Kidney (tissue), 13 donors: ENCODE measurements at regions not wholly inside any gene's neighbourhood (a gene's known extent, or its start where the extent isn't known, plus 50 kb on each side); places are given as distances from the start of the nearest gene placed in this dataset.

Source experiments
- DNase-seq, 5 donors: peaks; one replicate each; pipeline ENCODE4 v3.0.0-alpha.2; 2013 to 2020
- FAIRE-seq: peaks from 2 replicates; lab custom pipeline; 2012; peaks lifted over from hg19 to GRCh38; lab: Jason Lieb, UNC
- H3K27ac ChIP-seq, 2 donors: one replicate each; pipeline ENCODE4 v1.7.0; 2013; ENCODE audit warnings: low read depth in 2 of 2, low read length in 2 of 2, inconsistent platforms in 1 of 2
- H3K27me3 ChIP-seq: one replicate; pipeline ENCODE4 v1.7.1; 2013; ENCODE audit warnings: low read length, inconsistent platforms; ENCODE audit not compliant: control insufficient read depth, insufficient read depth
- H3K36me3 ChIP-seq, 3 donors: one replicate each; pipeline versions ENCODE4 v1.7.0 to v1.7.1; 2013; ENCODE audit warnings: low read length in 3 of 3, control low read depth in 1 of 3, inconsistent platforms in 1 of 3; ENCODE audit not compliant: insufficient read depth in 3 of 3, control insufficient read depth in 2 of 3
- H3K4me1 ChIP-seq, 3 donors: one replicate each; pipeline versions ENCODE4 v1.7.0 to v1.7.1; 2013; ENCODE audit warnings: low read length in 3 of 3, inconsistent platforms in 1 of 3, low read depth in 1 of 3; ENCODE audit not compliant: control insufficient read depth in 2 of 3, insufficient read depth in 2 of 3
- H3K4me3 ChIP-seq, 3 donors: one replicate each; pipeline versions ENCODE4 v1.7.0 to v1.8.1; 2013; ENCODE audit warnings: low read length in 3 of 3, control low read depth in 1 of 3, inconsistent platforms in 1 of 3
- H3K9ac ChIP-seq, 3 donors: one replicate each; pipeline versions ENCODE4 v1.7.0 to v1.7.1; 2013; ENCODE audit warnings: low read length in 3 of 3, control low read depth in 1 of 3, inconsistent platforms in 1 of 3
- H3K9me3 ChIP-seq, 3 donors: one replicate each; pipeline versions ENCODE4 v1.7.0 to v1.7.1; 2013; ENCODE audit warnings: low read length in 3 of 3, control low read depth in 1 of 3, inconsistent platforms in 1 of 3; ENCODE audit not compliant: control insufficient read depth in 2 of 3, insufficient read depth in 1 of 3
- intact Hi-C: fragments of 100-400 bp; cut with DNase I; formaldehyde crosslinking; loops from one replicate; pipeline ENCODE4 v1.11.1; 2022
- TF ChIP-seq, protein P1 (sequence below): IDR thresholded peaks from 3 replicates; pipeline ENCODE4 v1.5.1; 2012; ENCODE audit warnings: mild to moderate bottlenecking, moderate library complexity, borderline replicate concordance; ENCODE audit not compliant: insufficient read depth; ENCODE audit errors: extremely low read depth
- donor health status: control.
- donor health status: control.
- donor health status: control.
- donor health status: control.
- donor health status: control.
- donor health status: DM: yes; HTN: yes; CAD: no.
- donor health status: Normal renal cell carcinoma (clear cell type).

DNA sequence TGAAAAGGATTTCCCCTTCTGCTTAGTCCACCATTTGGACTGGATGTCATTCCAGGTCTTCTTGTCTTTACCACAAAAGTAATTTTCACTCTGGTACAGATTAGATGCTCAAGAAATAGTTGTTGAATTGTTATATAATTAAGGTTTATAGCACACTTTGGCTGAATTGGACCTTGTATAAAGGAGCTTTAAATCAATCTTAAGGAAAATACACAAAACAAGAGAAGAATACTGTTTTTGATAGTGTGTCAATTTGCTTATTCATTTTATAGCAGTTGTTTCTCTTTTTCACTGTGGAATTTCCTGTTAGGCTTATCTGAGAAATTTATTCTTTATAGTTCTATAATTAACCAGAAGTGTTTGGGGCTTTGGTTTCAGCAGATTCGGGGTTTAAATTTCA, 62.7 kb upstream of the TDRD3 start:
- DNase-seq: no peak
- FAIRE-seq: no peak
- TF ChIP-seq, protein P1, sequence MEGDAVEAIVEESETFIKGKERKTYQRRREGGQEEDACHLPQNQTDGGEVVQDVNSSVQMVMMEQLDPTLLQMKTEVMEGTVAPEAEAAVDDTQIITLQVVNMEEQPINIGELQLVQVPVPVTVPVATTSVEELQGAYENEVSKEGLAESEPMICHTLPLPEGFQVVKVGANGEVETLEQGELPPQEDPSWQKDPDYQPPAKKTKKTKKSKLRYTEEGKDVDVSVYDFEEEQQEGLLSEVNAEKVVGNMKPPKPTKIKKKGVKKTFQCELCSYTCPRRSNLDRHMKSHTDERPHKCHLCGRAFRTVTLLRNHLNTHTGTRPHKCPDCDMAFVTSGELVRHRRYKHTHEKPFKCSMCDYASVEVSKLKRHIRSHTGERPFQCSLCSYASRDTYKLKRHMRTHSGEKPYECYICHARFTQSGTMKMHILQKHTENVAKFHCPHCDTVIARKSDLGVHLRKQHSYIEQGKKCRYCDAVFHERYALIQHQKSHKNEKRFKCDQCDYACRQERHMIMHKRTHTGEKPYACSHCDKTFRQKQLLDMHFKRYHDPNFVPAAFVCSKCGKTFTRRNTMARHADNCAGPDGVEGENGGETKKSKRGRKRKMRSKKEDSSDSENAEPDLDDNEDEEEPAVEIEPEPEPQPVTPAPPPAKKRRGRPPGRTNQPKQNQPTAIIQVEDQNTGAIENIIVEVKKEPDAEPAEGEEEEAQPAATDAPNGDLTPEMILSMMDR: no peak
- Histone ChIP-seq H3K9me3 (no peaks in the 10 kb centered on the region), H3K9ac (no peak overlapping the region), H3K4me3 (no peak overlapping the region), H3K27me3 (no peaks in the 10 kb centered on the region), H3K4me1 (no peaks in the 10 kb centered on the region), H3K27ac (no peak overlapping the region), H3K36me3 (no peaks in the 10 kb centered on the region)
- intact Hi-C loops: no loop called here

DNA sequence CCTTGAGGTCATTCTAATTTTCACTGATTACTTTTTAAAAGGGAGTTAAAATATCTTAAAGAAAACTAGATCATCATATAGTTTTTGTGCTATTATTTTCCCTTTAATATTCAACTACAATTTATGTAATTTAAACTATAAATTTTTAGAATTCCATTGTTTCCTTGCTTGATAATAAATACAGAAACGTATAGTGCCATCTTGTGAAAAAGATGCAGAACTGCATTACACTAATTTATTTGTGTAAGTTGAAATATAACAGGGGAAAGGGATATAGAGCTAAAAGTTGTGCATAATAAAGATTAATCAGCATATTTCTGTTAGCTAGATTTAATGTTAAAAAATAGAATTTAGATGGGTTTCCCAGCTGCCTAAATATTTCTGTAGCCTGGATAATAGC, 61.5 kb upstream of the TDRD3 start:
- H3K4me1 ChIP-seq: no peaks in the 10 kb centered on the region
- FAIRE-seq (peak; percentile 97), DNase-seq (peak in 2 of 5 donors; percentile 23 to 58)
- intact Hi-C loops: no loop called here
- TF ChIP-seq, protein P1: peak; percentile 44
- no peaks in the 10 kb centered on the region for H3K27me3 ChIP-seq
- no peaks in the 10 kb centered on the region for H3K36me3 ChIP-seq
- H3K4me3 ChIP-seq: no peak overlapping the region
- H3K9ac ChIP-seq: no peak overlapping the region
- H3K27ac ChIP-seq: no peak overlapping the region
- no peaks in the 10 kb centered on the region for H3K9me3 ChIP-seq

DNA sequence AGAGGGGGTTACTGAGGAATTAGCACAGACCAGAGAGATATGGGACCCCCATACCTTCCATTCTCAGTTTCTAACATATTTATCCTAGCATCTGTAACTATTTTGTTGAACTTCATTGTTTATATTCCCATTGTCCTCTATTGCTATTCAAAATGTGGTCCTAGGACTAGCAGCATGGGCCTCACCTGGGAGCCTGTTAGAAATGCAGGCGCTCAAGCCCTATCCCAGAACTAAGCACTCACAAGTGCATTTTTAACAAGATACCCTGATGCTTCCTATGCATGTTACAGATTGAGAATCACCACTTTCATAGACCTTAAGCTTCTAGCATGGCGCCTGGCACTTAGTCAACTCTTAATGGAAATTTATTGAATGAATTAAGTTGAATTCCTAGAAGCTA, 58.3 kb upstream of the TDRD3 start:
- H3K27ac ChIP-seq: no peak overlapping the region
- no peaks in the 10 kb centered on the region for H3K36me3 ChIP-seq
- no peaks in the 10 kb centered on the region for H3K27me3 ChIP-seq
- FAIRE-seq (no peak), DNase-seq (no peak)
- H3K4me3 ChIP-seq: no peak overlapping the region
- intact Hi-C loops: no loop called here
- H3K9me3 ChIP-seq: no peaks in the 10 kb centered on the region
- no peak overlapping the region for H3K9ac ChIP-seq
- H3K4me1 ChIP-seq: no peaks in the 10 kb centered on the region
- TF ChIP-seq, protein P1: no peak

- FAIRE-seq: no peak
- TF ChIP-seq, protein P1: no peak
These were observed 53.0 kb upstream of the TDRD3 start for GRCh38 chr13:60343978-60344377.

More at GRCh38 chr13:60343978-60344377, 53.0 kb upstream of the TDRD3 start:
- H3K36me3 ChIP-seq: no peaks in the 10 kb centered on the region
- H3K27ac ChIP-seq: no peak overlapping the region
- H3K9me3 ChIP-seq: no peaks in the 10 kb centered on the region
- intact Hi-C loops: no loop called here
- no peak overlapping the region for H3K9ac ChIP-seq
- no peaks in the 10 kb centered on the region for H3K27me3 ChIP-seq
- no peaks in the 10 kb centered on the region for H3K4me1 ChIP-seq
- H3K4me3 ChIP-seq: no peak overlapping the region
- no peak for DNase-seq
